ENCODE measurements at regions not wholly inside any gene's neighbourhood (a gene's known extent, or its start where the extent isn't known, plus 50 kb on each side); places are given as distances from the start of the nearest gene placed in this dataset.

DNA sequence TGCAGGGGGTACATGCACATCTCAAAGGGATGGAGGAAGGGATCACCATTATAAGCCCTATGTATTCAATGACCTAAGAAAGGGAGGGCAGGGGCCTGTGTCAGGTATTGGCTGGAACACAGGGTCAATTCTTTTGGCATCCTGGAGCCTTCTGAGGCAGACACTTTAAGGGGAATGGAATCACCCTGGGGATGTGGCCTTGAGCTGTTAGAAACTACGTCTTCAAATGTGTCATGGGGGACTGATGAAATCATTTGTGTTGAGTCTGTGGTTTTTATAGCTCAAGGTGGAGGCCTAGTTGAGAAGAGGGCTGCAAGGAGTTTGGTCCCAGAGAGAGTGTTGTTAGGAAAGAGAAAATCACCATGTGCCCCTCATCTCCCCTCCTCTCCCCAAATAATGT is 206.1 kb upstream of the CELF2 start:
- TF ChIP-seq GATA3 (IDR thresholded peaks at IDR 0.05; ENCODE audit: low read depth, low read length) (no peak), GATA2 (IDR thresholded peaks at IDR 0.05; ENCODE audit: low read depth, low read length) (no peak)

DNA sequence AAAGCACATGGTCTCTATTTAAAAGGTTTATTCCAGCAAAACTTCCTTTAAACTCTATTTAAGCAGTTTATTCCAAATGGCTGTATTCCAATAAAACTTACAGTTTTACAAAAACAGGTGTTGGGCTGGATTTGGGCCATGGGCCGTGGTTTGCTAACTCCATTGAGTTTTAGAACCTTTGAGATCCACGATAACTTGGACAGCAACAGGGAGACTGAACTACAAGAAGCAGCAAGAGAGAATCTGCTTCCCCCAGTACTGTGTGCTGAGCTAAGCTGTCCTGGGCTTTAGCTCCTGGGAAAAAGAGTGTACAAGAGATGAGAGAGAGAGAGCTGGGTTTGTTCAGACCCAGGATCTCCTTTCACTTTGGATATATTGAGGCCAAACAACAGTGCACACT is 204.0 kb upstream of the CELF2 start:
- no peak for TF ChIP-seq GATA3 (IDR thresholded peaks at IDR 0.05; ENCODE audit: low read depth, low read length)
- no peak for TF ChIP-seq GATA2 (IDR thresholded peaks at IDR 0.05; ENCODE audit: low read depth, low read length)

DNA sequence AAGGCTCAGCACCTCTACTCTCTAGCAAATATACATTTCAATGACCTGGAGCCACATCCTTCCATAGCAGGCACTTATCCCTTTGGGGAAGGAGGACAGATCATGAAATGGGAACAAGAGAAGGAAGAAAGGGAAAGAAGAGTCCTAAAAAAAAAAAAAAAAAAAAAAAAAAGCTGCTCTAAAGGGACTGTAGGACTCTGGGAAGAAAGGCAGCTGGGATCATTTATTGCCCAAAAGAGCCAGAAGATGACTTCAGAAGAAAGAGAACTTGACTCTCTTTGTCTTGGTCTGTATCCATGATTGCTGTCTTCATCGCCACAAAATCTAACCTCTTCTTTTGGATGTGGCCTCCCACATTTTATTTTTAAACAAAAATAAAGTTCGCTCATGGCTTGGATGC is 203.6 kb upstream of the CELF2 start:
- no peak for TF ChIP-seq GATA2 (IDR thresholded peaks at IDR 0.05; ENCODE audit: low read depth, low read length)
- no peak for TF ChIP-seq GATA3 (IDR thresholded peaks at IDR 0.05; ENCODE audit: low read depth, low read length)

DNA sequence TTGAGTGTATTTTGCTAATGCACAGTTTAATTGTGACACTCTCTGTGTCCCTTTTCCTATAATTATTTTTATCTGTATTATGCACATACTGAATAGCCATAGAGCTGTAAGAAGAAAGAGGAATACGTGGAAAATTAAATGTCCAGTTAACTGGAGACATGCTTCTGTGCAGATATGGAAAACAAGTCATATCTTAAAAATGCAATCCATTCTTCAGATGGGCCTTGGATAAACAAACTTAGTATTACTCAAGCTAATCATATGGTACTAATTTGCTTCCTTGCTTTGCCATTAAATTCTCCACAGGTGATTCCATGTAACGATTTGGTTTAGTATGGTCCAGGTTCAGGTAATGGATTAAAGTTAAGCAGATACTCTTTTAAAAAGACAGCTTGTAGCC is 201.2 kb upstream of the CELF2 start:
- TF ChIP-seq GATA3 (IDR thresholded peaks at IDR 0.05; ENCODE audit: low read depth, low read length) (no peak), GATA2 (IDR thresholded peaks at IDR 0.05; ENCODE audit: low read depth, low read length) (no peak)

DNA sequence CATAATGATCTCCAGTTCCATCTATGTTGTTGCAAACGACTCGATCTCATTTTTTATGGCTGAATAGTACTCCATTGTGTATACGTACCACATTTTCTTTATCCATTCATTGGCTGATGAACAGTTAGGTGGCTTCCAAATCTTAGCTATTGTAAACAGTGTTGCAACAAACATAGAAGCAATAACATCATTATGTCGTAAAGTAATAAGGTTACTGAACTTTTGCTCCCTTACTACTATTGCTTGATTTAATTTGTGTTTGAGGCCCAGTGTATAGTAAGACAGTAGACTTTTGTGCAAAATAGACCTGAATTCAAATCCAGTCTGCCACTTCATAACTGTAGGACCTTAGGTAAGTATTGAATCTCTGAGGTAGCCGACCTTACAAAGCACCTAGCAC is 200.1 kb upstream of the CELF2 start:
- no peak for TF ChIP-seq GATA3 (IDR thresholded peaks at IDR 0.05; ENCODE audit: low read depth, low read length)
- no peak for TF ChIP-seq GATA2 (IDR thresholded peaks at IDR 0.05; ENCODE audit: low read depth, low read length)

DNA sequence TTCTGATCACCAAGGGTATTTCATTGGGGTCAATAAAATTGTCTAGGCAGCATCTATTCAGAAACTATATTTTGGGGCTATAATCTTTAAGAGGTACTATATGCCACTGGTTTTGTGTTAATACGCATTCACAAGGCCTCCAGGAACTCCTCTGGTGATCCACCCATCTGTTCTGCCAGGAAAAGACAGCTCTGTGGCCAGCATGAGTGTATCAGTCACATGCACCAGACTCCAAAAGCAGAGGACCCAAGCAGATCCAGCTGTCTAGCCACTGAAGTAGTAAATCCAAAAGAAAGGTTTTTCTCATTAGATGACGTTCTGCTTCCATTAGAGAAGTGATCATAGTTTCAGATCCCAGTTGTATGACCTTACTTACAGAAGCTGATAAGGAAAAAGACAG is 199.6 kb upstream of the CELF2 start:
- TF ChIP-seq GATA3 (IDR thresholded peaks at IDR 0.05; ENCODE audit: low read depth, low read length) (no peak), GATA2 (IDR thresholded peaks at IDR 0.05; ENCODE audit: low read depth, low read length) (no peak)

DNA sequence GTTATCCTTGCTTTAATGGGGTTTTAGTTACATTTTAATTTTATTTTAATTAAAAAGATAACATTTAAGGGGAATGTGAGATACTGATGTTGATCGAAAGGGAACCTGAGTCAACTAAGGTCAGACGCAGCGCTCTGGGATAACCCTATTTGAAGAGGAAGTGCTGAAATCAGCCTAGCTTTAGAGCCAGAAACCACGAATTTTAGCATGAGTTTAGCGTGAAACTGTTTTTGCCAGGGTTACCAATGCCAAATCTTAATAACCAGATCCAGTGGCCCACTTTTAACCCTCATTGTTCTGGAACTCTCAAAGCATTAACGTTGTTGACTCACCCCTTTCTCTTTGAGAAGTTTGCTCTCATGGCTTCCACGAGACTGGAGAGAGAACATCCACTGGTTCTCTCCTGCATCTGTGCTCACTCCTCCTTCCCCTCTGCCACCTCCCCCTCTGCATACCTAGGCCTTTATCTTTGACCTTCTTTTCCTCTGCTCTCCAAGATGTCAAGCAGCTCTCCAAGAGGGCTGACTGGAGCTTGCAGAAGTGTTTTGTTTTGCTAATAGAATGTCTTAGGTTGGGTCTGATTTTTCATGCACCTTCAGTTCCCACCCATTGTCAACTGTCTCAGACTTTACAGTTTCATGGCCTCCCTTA is 198.3 kb upstream of the CELF2 start:
- no peak for TF ChIP-seq GATA2 (IDR thresholded peaks at IDR 0.05; ENCODE audit: low read depth, low read length)
- TF ChIP-seq GATA3 (IDR thresholded peaks at IDR 0.05; ENCODE audit: low read depth, low read length), result no peak

DNA sequence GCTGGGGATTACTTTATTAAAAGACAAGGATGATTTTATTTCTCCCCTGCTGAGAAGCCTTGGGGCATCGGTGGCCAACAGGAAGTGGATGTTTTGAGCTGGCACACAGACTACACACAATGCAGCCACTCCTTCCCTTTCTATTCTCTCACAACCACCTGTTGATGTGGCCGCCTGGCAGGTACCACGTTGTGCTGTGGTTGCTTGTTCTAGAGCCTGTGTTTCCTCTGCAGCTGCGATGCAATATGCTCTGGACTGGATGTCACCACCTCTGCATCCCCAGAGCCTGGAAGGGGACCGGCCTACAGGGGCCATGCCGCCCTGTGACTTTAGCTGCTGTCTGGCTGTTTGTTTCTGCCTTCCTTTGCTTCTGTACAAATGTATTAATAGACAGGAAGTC is 195.7 kb upstream of the CELF2 start:
- no peak for TF ChIP-seq GATA3 (IDR thresholded peaks at IDR 0.05; ENCODE audit: low read depth, low read length)
- TF ChIP-seq GATA2 (IDR thresholded peaks at IDR 0.05; ENCODE audit: low read depth, low read length), result no peak

DNA sequence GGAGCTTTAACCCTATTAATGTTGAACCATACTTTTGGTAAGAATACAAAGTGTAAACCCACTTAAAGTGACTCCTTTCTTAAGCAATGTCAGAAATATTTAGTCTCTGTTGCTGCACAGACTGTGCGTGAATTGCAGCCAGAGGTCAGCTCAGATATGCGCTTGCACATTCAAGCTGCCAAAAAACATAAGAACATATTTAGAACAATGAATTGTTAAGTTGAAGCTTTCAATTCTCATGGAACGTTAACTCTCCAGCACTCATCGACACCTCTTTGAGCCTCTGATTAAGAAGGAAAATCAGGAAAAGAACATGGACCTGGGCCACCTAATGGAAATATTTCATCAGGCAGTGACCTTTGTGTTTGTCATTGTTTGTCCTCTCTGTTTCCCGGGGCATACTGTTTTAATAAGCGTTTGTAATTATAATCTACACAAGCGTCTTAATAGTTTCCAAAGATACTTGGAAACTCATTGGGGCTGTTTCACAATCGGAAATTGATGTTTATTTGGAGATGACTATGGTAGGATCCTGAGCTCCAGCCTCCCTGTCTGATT is 193.0 kb upstream of the CELF2 start:
- TF ChIP-seq GATA2 (IDR thresholded peaks at IDR 0.05; ENCODE audit: low read depth, low read length), result no peak
- TF ChIP-seq GATA3 (IDR thresholded peaks at IDR 0.05; ENCODE audit: low read depth, low read length), result no peak

DNA sequence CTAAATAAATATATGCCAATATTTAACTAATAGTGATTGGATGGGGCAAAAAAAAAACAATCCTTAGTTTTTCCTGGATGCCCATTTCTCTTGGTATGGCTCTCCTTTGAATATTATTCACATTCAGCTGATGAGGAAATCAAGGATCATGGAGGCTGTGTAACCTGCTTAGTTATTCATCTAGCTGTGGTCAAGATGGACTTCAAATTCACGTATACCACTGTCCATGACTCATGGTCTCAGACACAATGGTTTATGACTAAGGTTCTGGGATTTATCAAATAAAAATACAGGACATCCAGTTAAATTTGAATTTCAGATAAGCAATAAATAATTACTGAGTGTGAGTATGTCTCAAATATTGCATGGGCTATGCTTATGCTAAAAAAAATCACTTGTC is 191.5 kb upstream of the CELF2 start:
- TF ChIP-seq GATA3 (IDR thresholded peaks at IDR 0.05; ENCODE audit: low read depth, low read length) (no peak), GATA2 (IDR thresholded peaks at IDR 0.05; ENCODE audit: low read depth, low read length) (no peak)

DNA sequence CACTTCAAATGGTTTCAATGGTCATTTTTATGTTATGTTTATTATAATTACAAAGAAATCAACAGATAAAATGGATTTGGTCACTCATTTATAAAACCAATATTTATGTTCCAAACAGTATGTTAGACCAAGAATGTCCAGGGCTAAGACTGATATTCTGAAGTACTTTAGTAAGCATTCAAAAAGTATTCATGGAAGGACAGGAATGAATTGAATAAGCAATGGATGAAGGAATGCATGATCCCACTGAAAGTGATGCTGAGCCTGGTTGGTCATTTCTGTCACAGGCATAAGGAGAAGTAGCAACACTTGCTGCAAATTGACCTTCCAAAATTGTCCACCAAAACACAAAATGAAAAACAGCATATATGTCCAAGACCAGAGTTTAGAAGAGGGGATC is 189.0 kb upstream of the CELF2 start:
- no peak for TF ChIP-seq GATA3 (IDR thresholded peaks at IDR 0.05; ENCODE audit: low read depth, low read length)
- TF ChIP-seq GATA2 (IDR thresholded peaks at IDR 0.05; ENCODE audit: low read depth, low read length), result no peak

DNA sequence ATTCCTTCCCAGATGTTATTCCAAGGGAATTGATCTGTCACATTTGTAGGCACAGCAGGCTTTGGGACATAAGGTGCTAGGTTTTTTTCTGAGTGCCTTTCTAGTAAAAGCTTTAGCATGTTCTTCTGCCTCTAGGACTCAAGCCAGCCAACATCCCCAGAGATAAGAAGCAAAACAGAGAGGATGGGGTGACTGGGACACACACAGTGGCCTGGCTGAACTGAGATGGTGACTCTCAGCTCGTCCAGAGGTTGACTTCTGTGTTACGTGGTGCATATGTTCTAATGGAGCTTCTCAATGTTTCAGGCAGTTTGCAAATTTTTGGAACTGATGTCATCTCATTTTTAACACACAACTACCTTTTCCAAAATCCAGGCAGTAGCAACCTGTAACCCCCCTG is 188.1 kb upstream of the CELF2 start:
- no peak for TF ChIP-seq GATA2 (IDR thresholded peaks at IDR 0.05; ENCODE audit: low read depth, low read length)
- TF ChIP-seq GATA3 (IDR thresholded peaks at IDR 0.05; ENCODE audit: low read depth, low read length), result no peak

DNA sequence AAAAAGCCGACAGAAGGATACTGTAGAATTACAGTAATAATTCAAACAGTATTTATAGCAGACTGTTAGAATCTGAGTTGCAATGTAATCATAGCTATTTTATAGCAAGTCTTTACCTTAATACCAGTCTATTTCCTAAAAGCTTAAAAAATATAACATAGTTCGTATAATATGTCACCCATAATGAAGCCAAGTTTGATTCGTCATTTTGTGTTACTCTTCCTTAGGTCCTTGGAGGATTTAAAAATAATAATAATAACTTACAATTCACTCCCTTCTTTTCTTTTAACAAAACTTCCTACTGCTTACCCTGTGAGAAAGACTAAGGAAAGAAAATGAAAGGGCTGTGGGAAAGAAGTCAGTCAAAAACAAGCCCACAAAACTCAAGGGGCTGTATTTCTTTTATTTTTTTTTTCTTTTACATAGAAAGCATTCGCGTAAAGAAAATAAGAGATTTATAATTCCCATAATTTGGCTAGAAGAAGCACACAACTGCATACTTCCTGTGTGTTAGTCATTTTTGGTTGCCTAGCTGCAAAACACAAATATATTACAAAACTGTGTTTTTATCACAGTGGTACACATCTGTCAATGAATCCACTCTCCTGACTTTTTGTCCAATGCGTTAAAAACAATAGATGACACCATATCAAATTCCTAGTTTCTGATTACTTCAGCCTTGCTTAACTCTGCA is 187.2 kb upstream of the CELF2 start:
- TF ChIP-seq GATA2 (IDR thresholded peaks at IDR 0.05; ENCODE audit: low read depth, low read length), result no peak
- TF ChIP-seq GATA3 (IDR thresholded peaks at IDR 0.05; ENCODE audit: low read depth, low read length), result no peak

DNA sequence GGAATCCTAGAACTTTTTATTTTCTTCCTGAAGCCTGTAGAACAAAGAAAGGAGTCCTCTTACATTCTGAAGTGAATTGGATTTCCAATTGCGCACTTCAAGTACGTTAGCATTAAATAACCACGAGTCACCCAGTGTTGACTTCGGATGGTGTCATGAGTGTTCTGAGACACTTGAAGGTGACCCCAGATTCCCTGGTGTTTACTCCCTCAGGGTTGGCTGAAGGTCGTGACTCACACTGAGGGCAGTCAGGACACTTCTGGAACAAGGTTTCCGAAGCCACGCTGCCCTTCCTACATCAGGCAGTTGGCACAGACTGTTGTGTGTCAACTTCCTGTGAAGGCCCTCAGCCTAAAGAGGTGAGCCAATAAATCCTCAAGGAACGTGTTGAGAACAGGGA is 186.6 kb upstream of the CELF2 start:
- TF ChIP-seq GATA2 (IDR thresholded peaks at IDR 0.05; ENCODE audit: low read depth, low read length) (no peak), GATA3 (IDR thresholded peaks at IDR 0.05; ENCODE audit: low read depth, low read length) (no peak)

DNA sequence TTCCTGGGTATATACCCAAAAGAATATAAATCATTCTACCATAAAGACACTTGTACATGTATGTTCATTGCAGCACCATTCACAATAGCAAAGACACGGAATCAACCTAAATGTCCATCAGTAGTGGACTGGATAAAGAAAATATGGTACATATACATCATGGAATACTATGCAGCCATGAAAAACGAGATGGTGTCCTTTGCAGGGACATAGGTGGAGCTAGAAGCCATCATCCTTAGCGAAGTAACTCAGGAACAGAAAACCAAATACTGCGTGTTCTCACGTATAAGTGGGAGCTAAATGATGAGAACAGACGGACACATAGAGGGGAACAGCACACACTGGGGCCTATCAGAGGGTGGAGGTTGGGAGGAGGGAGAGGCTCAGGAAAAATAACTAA is 183.7 kb upstream of the CELF2 start:
- no peak for TF ChIP-seq GATA3 (IDR thresholded peaks at IDR 0.05; ENCODE audit: low read depth, low read length)
- TF ChIP-seq GATA2 (IDR thresholded peaks at IDR 0.05; ENCODE audit: low read depth, low read length), result no peak

All from SH-SY5Y (cell line).